OCI-LY1 (cell line): ENCODE measurements at regions not wholly inside any gene's neighbourhood (a gene's known extent, or its start where the extent isn't known, plus 50 kb on each side); places are given as distances from the start of the nearest gene placed in this dataset.

Experiments
- H2AFZ ChIP-seq: fragments of 200-600 bp; sonication (generic), shearing (Covaris generic); 2 replicates; pipeline ENCODE4 v1.6.0; 2014; ENCODE audit warnings: antibody characterized with exemption, mild to moderate bottlenecking, low read length
- H3F3A ChIP-seq: fragments of 200-600 bp; sonication (generic), shearing (Covaris generic); 2 replicates; pipeline ENCODE4 v1.6.0; 2014; ENCODE audit warnings: mild to moderate bottlenecking, antibody characterized with exemption, low read length, moderate library complexity; ENCODE audit not compliant: insufficient read depth
- H3K27ac ChIP-seq: fragments of 200-600 bp; sonication (generic); 2 replicates; pipeline ENCODE4 v1.5.1; 2014; ENCODE audit warnings: low read length, mixed run types, mild to moderate bottlenecking, low read depth; ENCODE audit not compliant: poor library complexity, severe bottlenecking
- H3K27me3 ChIP-seq: fragments of 200-600 bp; sonication (generic); 2 replicates; pipeline ENCODE4 v1.6.0; 2014; ENCODE audit warnings: antibody characterized with exemption, mild to moderate bottlenecking, low read length, moderate library complexity; ENCODE audit not compliant: insufficient read depth
- H3K36me3 ChIP-seq: fragments of 200-600 bp; sonication (generic); 2 replicates; pipeline ENCODE4 v1.6.1; 2014; ENCODE audit warnings: mild to moderate bottlenecking, antibody characterized with exemption, low read length, moderate library complexity, mixed read lengths; ENCODE audit not compliant: insufficient read depth
- H3K4me1 ChIP-seq: fragments of 200-600 bp; sonication (generic); 2 replicates; pipeline ENCODE4 v1.5.1; 2014; ENCODE audit warnings: mild to moderate bottlenecking, low read length, moderate library complexity; ENCODE audit not compliant: insufficient read depth, severe bottlenecking
- H3K4me2 ChIP-seq: fragments of 200-600 bp; sonication (generic), shearing (Covaris generic); 2 replicates; pipeline ENCODE4 v1.6.1; 2014; ENCODE audit warnings: low read length
- H3K4me3 ChIP-seq: fragments of 200-600 bp; sonication (generic); 2 replicates; pipeline ENCODE4 v1.5.1; 2014; ENCODE audit warnings: low read length, low read depth, mild to moderate bottlenecking, mixed read lengths; ENCODE audit not compliant: poor library complexity, severe bottlenecking
- H3K79me2 ChIP-seq: fragments of 200-600 bp; shearing (Covaris generic); 2 replicates; pipeline ENCODE4 v1.6.1; 2016; ENCODE audit warnings: mixed run types, low read length, mixed read lengths; ENCODE audit not compliant: insufficient read depth
- H3K9ac ChIP-seq: fragments of 200-600 bp; sonication (generic), shearing (Covaris generic); 2 replicates; pipeline ENCODE4 v1.6.1; 2014; ENCODE audit warnings: mild to moderate bottlenecking, low read length, mixed read lengths
- H3K9me2 ChIP-seq: fragments of 200-600 bp; sonication (generic), shearing (Covaris generic); 2 replicates; pipeline ENCODE4 v1.6.1; 2014; ENCODE audit warnings: low read depth, mild to moderate bottlenecking, low read length, mixed read lengths
- H3K9me3 ChIP-seq: fragments of 200-600 bp; shearing (Covaris generic); 2 replicates; pipeline ENCODE4 v1.6.1; 2014; ENCODE audit warnings: low read length, mixed read lengths
- H4K20me1 ChIP-seq: fragments of 200-600 bp; sonication (generic), shearing (Covaris generic); 2 replicates; pipeline ENCODE4 v1.6.0; 2016; ENCODE audit warnings: mild to moderate bottlenecking, low read length; ENCODE audit not compliant: insufficient read depth
- EZH2 ChIP-seq: fragments of 200-600 bp; sonication (generic), shearing (Covaris generic); IDR thresholded peaks from 2 replicates; pipeline ENCODE4 v1.8.0; 2017; ENCODE audit warnings: borderline replicate concordance, mixed run types, mild to moderate bottlenecking, antibody characterized with exemption, low read length, moderate library complexity, mixed read lengths
- TF ChIP-seq, protein P1 (sequence below): fragments of 200-600 bp; sonication (generic), shearing (Covaris generic); IDR thresholded peaks from 2 replicates; pipeline ENCODE4 v1.5.1; 2017; ENCODE audit warnings: mild to moderate bottlenecking, antibody characterized with exemption, low read length, moderate library complexity, mixed read lengths

DNA sequence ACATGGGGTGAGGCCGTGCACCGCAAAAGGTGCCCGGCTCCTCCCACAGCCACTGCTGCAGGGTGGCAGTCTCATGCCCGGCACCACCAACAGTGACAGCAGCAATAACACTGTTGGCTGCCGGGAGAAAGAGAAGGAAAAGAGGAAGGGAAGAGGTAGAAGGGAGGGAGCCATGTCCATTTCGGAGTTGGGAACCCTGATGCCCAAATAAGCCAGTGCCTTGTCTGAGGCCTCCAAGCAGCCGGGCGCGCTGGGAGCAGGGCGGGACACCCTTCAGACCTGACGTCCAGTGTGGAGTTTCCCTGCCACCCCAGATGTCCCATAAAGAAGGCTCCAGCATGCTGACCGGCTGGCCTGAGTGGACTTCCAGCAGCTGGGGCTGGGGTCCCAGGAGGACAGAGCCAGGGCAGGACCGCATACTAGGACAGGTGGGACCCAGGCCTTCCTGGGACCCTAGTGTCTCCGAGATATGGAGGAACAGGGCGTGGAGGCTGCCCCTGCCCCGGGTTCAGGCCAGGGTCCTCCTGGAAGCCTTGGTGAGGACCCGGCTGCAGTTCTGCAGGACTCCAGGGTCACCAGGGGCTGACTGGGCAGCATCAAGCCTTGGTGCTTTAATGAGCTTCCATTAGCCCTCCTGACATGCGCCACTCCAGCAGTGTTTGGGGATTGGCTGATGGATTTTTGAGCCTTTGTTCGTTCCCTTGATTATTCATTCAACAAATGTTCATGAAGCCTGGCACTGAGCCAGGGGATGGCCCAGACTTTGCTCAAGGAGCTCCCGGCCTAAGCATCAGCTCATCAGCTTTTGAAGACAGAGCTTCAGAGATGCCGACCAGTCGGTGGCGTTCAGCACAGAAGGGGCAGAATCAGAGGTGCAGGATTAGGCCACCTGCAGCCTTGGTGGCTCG, 223.6 kb upstream of the CIBAR2 start:
- H4K20me1 ChIP-seq, result no peaks in the 10 kb centered on the region
- TF ChIP-seq, protein P1, sequence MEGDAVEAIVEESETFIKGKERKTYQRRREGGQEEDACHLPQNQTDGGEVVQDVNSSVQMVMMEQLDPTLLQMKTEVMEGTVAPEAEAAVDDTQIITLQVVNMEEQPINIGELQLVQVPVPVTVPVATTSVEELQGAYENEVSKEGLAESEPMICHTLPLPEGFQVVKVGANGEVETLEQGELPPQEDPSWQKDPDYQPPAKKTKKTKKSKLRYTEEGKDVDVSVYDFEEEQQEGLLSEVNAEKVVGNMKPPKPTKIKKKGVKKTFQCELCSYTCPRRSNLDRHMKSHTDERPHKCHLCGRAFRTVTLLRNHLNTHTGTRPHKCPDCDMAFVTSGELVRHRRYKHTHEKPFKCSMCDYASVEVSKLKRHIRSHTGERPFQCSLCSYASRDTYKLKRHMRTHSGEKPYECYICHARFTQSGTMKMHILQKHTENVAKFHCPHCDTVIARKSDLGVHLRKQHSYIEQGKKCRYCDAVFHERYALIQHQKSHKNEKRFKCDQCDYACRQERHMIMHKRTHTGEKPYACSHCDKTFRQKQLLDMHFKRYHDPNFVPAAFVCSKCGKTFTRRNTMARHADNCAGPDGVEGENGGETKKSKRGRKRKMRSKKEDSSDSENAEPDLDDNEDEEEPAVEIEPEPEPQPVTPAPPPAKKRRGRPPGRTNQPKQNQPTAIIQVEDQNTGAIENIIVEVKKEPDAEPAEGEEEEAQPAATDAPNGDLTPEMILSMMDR, result no peak
- no peak for TF ChIP-seq EZH2
- no peak overlapping the region for H2AFZ ChIP-seq
- no peaks in the 10 kb centered on the region for H3K79me2 ChIP-seq
- no peaks in the 10 kb centered on the region for H3F3A ChIP-seq
- no peak overlapping the region for H3K4me3 ChIP-seq
- no peaks in the 10 kb centered on the region for H3K36me3 ChIP-seq
- no peaks in the 10 kb centered on the region for H3K9me2 ChIP-seq
- no peak overlapping the region for H3K27ac ChIP-seq
- H3K9me3 ChIP-seq, result no peaks in the 10 kb centered on the region
- H3K9ac ChIP-seq, result no peak overlapping the region
- no peaks in the 10 kb centered on the region; the same call in 1 of the 2 replicates for H3K27me3 ChIP-seq
- no peak overlapping the region for H3K4me2 ChIP-seq
- no peaks in the 10 kb centered on the region for H3K4me1 ChIP-seq

DNA sequence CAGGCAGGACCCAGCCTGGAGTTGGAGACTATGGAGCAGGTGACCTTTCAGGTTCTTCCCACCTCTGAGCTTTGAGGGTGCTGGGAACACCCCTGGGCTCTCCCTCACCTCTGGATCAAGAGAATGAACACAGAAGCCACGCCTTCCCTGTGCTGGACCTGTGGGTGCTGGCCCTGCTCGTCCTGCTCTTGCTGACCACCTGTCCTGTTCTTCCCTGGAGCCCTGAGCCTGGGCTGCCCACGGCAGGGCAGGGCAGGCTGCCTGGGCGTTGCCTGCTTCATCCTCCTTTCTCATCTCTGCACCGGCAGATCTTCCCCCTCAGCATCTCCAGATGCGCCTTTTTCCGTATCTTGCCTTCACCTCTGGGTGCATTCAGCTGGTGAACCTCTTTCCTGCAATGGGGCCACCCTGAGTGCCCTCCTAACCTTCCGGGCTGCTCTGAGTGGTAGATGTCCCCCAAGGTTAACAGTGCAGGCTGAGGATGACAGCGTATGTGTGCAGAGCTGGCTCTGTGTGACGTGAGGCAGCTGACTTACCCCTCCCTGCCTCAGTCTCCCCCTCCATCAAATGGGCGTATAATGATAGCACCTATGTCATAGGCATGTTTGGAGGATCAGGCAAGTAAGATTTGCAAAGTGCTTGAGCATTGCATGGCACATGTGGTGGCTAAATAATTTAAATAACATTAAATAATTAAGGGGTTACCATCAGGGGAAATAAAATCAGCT, 225.8 kb upstream of the CIBAR2 start:
- Histone ChIP-seq H3K36me3 (no peaks in the 10 kb centered on the region), H3K27me3 (no peaks in the 10 kb centered on the region), H3K9me2 (no peaks in the 10 kb centered on the region), H3K9ac (no peak overlapping the region), H3F3A (no peaks in the 10 kb centered on the region), H3K9me3 (no peaks in the 10 kb centered on the region), H3K4me2 (no peak overlapping the region), H3K4me1 (no peaks in the 10 kb centered on the region), H3K79me2 (no peaks in the 10 kb centered on the region), H3K4me3 (no peak overlapping the region), H3K27ac (no peak overlapping the region), H4K20me1 (no peaks in the 10 kb centered on the region), H2AFZ (no peak overlapping the region)
- TF ChIP-seq, protein P1, result no peak
- TF ChIP-seq EZH2, result no peak

DNA sequence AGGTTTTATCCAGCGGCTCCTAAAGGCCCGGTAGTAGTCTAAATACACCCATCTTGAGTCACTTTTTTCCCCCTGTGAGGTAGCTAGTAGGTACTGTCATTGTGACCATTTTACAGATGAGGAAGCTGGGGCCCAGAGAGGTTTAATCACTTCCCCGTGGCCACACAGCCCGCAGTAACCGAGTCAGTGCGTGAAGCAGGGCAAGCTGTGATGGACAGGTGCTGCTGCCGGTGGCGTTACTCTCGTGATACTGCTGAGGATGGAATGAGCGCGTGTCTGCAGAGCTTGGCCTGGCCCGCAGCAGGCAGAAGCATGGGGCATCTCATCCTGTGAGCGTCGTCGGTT, 226.3 kb upstream of the CIBAR2 start:
- H3K4me2 ChIP-seq, result no peak overlapping the region
- H4K20me1 ChIP-seq, result no peaks in the 10 kb centered on the region
- no peaks in the 10 kb centered on the region for H3K27me3 ChIP-seq
- no peaks in the 10 kb centered on the region for H3K4me1 ChIP-seq
- H2AFZ ChIP-seq, result no peak overlapping the region
- H3K9me3 ChIP-seq, result no peaks in the 10 kb centered on the region
- H3K79me2 ChIP-seq, result no peaks in the 10 kb centered on the region
- H3K36me3 ChIP-seq, result no peaks in the 10 kb centered on the region
- no peak overlapping the region for H3K4me3 ChIP-seq
- no peaks in the 10 kb centered on the region for H3K9me2 ChIP-seq
- no peaks in the 10 kb centered on the region for H3F3A ChIP-seq
- H3K27ac ChIP-seq, result no peak overlapping the region
- H3K9ac ChIP-seq, result no peak overlapping the region
- no peak for TF ChIP-seq EZH2
- TF ChIP-seq, protein P1, result no peak
